ENCODE measurements at regions not wholly inside any gene's neighbourhood (a gene's known extent, or its start where the extent isn't known, plus 50 kb on each side); places are given as distances from the start of the nearest gene placed in this dataset.

DNA sequence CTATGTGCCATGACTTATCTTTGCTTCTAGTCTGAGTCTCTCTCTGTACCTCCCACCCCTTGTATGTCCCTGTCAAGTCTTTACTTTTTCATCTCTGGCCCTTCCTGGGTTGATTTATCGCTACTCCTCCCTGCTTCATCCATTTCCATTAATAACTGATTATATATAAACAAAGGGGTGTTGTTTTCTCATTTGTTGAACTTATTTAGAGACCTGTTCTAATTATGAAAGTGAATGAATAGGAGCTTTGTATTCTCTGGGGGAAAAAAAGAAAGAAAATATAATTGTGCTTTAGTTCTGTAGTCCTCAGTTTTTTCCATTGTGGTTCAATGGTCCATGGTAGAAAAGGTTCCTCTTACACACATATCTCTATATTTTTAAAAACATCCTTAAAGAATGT is 328.9 kb upstream of the PPP2R3A start:
- Histone ChIP-seq H3K36me3 (no peaks in the 10 kb centered on the region), H3K27me3 (no peaks in the 10 kb centered on the region), H3K4me1 (no peaks in the 10 kb centered on the region), H3K4me3 (no peak overlapping the region), H3K27ac (no peak overlapping the region), H3K9me3 (no peaks in the 10 kb centered on the region)
- WGBS: 85% methylated on average over 1 of the region's 1 CpG
- DNase-seq (ENCODE audit: low spot score in 2 of 2): no peak
- TF ChIP-seq, protein P1, sequence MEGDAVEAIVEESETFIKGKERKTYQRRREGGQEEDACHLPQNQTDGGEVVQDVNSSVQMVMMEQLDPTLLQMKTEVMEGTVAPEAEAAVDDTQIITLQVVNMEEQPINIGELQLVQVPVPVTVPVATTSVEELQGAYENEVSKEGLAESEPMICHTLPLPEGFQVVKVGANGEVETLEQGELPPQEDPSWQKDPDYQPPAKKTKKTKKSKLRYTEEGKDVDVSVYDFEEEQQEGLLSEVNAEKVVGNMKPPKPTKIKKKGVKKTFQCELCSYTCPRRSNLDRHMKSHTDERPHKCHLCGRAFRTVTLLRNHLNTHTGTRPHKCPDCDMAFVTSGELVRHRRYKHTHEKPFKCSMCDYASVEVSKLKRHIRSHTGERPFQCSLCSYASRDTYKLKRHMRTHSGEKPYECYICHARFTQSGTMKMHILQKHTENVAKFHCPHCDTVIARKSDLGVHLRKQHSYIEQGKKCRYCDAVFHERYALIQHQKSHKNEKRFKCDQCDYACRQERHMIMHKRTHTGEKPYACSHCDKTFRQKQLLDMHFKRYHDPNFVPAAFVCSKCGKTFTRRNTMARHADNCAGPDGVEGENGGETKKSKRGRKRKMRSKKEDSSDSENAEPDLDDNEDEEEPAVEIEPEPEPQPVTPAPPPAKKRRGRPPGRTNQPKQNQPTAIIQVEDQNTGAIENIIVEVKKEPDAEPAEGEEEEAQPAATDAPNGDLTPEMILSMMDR (IDR thresholded peaks at IDR 0.05): no peak
- TF ChIP-seq EP300 (IDR thresholded peaks at IDR 0.05): no peak
- no peak for TF ChIP-seq POLR2A (IDR thresholded peaks at IDR 0.05)
- no peak for TF ChIP-seq POLR2AphosphoS5 (IDR thresholded peaks at IDR 0.05)

DNA sequence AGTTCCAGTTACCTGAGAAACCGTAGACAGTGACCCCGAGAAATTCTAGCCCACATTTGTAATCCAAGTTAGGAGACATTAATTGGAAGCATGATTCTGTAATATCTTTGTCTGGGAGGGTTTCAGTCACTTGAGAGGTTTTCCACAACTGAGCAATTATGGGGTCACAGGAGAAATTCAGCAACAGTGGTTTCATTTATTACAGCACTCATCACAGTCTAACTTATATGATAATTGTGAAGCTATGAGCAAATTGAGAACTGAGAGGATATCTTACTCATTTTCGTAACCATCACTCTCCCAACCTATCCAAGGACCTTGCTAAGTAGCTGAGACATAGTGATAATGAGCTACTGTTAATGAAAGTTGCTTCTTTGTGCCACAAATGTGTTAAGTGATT is 328.5 kb upstream of the PPP2R3A start:
- 75% methylated on average over 3 of the region's 3 CpGs for WGBS
- H3K27me3 ChIP-seq: no peaks in the 10 kb centered on the region
- no peak overlapping the region for H3K4me3 ChIP-seq
- TF ChIP-seq POLR2AphosphoS5 (IDR thresholded peaks at IDR 0.05) (no peak), POLR2A (IDR thresholded peaks at IDR 0.05) (no peak), EP300 (IDR thresholded peaks at IDR 0.05) (no peak)
- TF ChIP-seq, protein P1 (IDR thresholded peaks at IDR 0.05): no peak
- H3K4me1 ChIP-seq: no peaks in the 10 kb centered on the region
- H3K9me3 ChIP-seq: no peaks in the 10 kb centered on the region
- no peaks in the 10 kb centered on the region for H3K36me3 ChIP-seq
- no peak for DNase-seq (ENCODE audit: low spot score in 2 of 2)
- no peak overlapping the region for H3K27ac ChIP-seq

DNA sequence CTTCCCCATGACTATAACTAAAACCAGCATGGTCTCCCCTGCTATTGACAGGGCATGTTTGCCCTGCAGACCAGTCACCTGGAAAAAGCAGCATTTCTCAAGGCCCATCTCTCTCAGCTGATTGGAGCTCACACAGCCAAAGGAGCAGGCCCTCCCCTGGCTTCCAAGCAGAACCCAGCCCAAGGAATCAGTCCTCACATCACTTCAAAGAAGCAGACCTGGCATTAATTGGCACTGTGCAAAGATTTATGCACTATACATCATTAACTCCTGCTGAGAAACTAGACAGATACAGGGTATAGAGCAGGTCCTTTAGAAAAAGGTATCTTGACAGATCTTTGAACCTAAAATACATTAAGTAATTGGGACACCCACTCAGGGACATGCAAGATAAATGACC is 323.8 kb upstream of the PPP2R3A start:
- H3K36me3 ChIP-seq: no peaks in the 10 kb centered on the region
- H3K27me3 ChIP-seq: no peaks in the 10 kb centered on the region
- no peaks in the 10 kb centered on the region for H3K4me1 ChIP-seq
- TF ChIP-seq POLR2AphosphoS5 (IDR thresholded peaks at IDR 0.05): no peak
- TF ChIP-seq, protein P1 (IDR thresholded peaks at IDR 0.05): no peak
- no peak for TF ChIP-seq POLR2A (IDR thresholded peaks at IDR 0.05)
- TF ChIP-seq EP300 (IDR thresholded peaks at IDR 0.05): no peak
- no peaks in the 10 kb centered on the region for H3K9me3 ChIP-seq
- H3K27ac ChIP-seq: no peak overlapping the region
- DNase-seq (ENCODE audit: low spot score in 2 of 2): no peak
- no peak overlapping the region for H3K4me3 ChIP-seq

DNA sequence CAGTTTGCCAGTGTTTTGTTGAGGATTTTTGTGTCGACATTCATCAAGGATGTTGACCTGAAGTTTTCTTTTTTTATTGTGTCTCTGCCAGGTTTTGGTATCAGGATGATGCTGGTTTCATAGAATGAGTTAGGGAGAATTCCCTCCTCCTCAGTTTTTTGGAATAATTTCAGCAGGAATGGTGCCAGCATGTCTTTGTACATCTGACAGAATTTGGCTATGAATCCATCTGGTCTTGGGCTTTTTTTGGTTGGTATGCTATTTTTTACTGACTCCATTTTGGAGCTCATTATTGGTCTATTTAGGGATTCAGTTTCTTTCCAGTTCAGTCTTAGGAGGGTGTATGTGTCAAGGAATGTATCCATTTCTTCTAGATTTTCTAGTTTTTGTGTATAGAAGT is 320.0 kb upstream of the PPP2R3A start:
- Histone ChIP-seq H3K36me3 (no peaks in the 10 kb centered on the region), H3K4me3 (no peak overlapping the region), H3K27ac (no peak overlapping the region), H3K27me3 (no peaks in the 10 kb centered on the region), H3K9me3 (peaks cover 3% of the 10 kb centered on the region), H3K4me1 (no peaks in the 10 kb centered on the region)
- 88% methylated on average over 1 of the region's 1 CpG for WGBS
- DNase-seq (ENCODE audit: low spot score in 2 of 2): no peak
- TF ChIP-seq POLR2AphosphoS5 (IDR thresholded peaks at IDR 0.05): no peak
- no peak for TF ChIP-seq EP300 (IDR thresholded peaks at IDR 0.05)
- no peak for TF ChIP-seq POLR2A (IDR thresholded peaks at IDR 0.05)
- TF ChIP-seq, protein P1 (IDR thresholded peaks at IDR 0.05): no peak

DNA sequence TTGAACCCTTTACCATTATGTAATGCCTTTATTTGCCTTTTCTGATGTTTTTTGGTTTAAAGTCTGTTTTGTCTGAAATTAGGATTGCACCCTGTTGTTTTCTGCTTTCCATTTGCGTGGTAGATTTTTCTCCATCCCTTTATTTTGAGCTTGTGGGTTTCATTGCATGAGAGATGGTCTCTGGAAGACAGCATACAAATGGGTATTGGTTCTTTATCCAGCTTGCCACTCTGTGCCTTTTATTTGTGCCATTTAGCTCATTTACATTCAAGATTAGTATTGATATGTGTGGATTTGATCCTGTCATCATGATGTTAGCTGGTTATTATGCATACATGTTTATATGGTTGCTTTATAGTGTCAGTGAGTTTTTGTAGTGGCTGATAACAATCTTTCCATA is 318.7 kb upstream of the PPP2R3A start:
- Histone ChIP-seq H3K27me3 (no peaks in the 10 kb centered on the region), H3K27ac (no peak overlapping the region), H3K9me3 (peaks cover 3% of the 10 kb centered on the region), H3K4me3 (no peak overlapping the region), H3K4me1 (no peaks in the 10 kb centered on the region), H3K36me3 (no peaks in the 10 kb centered on the region)
- TF ChIP-seq POLR2AphosphoS5 (IDR thresholded peaks at IDR 0.05): no peak
- no peak for TF ChIP-seq EP300 (IDR thresholded peaks at IDR 0.05)
- no peak for TF ChIP-seq POLR2A (IDR thresholded peaks at IDR 0.05)
- TF ChIP-seq, protein P1 (IDR thresholded peaks at IDR 0.05): no peak
- DNase-seq (ENCODE audit: low spot score in 2 of 2): no peak
- WGBS: 65% methylated on average over 1 of the region's 1 CpG
